ENCODE measurements at regions not wholly inside any gene's neighbourhood (a gene's known extent, or its start where the extent isn't known, plus 50 kb on each side); places are given as distances from the start of the nearest gene placed in this dataset.

GRCh38 chr5:153086486-153086885 lies 404.0 kb upstream of the GRIA1 start:
- TF ChIP-seq, protein P1, sequence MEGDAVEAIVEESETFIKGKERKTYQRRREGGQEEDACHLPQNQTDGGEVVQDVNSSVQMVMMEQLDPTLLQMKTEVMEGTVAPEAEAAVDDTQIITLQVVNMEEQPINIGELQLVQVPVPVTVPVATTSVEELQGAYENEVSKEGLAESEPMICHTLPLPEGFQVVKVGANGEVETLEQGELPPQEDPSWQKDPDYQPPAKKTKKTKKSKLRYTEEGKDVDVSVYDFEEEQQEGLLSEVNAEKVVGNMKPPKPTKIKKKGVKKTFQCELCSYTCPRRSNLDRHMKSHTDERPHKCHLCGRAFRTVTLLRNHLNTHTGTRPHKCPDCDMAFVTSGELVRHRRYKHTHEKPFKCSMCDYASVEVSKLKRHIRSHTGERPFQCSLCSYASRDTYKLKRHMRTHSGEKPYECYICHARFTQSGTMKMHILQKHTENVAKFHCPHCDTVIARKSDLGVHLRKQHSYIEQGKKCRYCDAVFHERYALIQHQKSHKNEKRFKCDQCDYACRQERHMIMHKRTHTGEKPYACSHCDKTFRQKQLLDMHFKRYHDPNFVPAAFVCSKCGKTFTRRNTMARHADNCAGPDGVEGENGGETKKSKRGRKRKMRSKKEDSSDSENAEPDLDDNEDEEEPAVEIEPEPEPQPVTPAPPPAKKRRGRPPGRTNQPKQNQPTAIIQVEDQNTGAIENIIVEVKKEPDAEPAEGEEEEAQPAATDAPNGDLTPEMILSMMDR (conservative IDR thresholded peaks at IDR 0.05): no peak
- no peak for TF ChIP-seq ZFX (IDR thresholded peaks at IDR 0.05)

Data from C4-2B (cell line).